GM21367 (cell line): ENCODE measurements at regions not wholly inside any gene's neighbourhood (a gene's known extent, or its start where the extent isn't known, plus 50 kb on each side); places are given as distances from the start of the nearest gene placed in this dataset.

ENCODE experiments used
- ATAC-seq: cut with Tn5 transposase; IDR thresholded peaks from one replicate; pipeline ENCODE4 v1.9.1; 2021; ENCODE audit not compliant: unreplicated experiment

- peak; percentile 84 for ATAC-seq
Observed at GRCh38 chr3:117898722-117899522, 1135.7 kb downstream of the IGSF11 start.

- ATAC-seq, result no peak
Observed at GRCh38 chr3:117903226-117903625, 1131.4 kb downstream of the IGSF11 start.

- no peak for ATAC-seq
Observed at GRCh38 chr3:117910820-117911521, 1123.7 kb downstream of the IGSF11 start.

GRCh38 chr3:117912352-117912751, 1122.3 kb downstream of the IGSF11 start:
- no peak for ATAC-seq

GRCh38 chr3:117914540-117915100, 1120.0 kb downstream of the IGSF11 start:
- ATAC-seq, result no peak

- ATAC-seq, result no peak
Observed at GRCh38 chr3:117916839-117917238, 1117.8 kb downstream of the IGSF11 start.

- ATAC-seq, result no peak
Observed at GRCh38 chr3:117919621-117920020, 1115.0 kb downstream of the IGSF11 start.

GRCh38 chr3:117920253-117920898, 1114.3 kb downstream of the IGSF11 start:
- no peak for ATAC-seq

GRCh38 chr3:117921411-117921810, 1113.2 kb downstream of the IGSF11 start:
- ATAC-seq, result no peak

GRCh38 chr3:117922039-117922438, 1112.6 kb downstream of the IGSF11 start:
- no peak for ATAC-seq

GRCh38 chr3:117926819-117927218, 1107.8 kb downstream of the IGSF11 start:
- ATAC-seq, result no peak

GRCh38 chr3:117927825-117928224, 1106.8 kb downstream of the IGSF11 start:
- no peak for ATAC-seq

GRCh38 chr3:117928836-117929235, 1105.8 kb downstream of the IGSF11 start:
- ATAC-seq, result no peak

GRCh38 chr3:117932441-117932840, 1102.2 kb downstream of the IGSF11 start:
- no peak for ATAC-seq

GRCh38 chr3:117936159-117936558, 1098.5 kb downstream of the IGSF11 start:
- no peak for ATAC-seq

GRCh38 chr3:117938974-117939373, 1095.7 kb downstream of the IGSF11 start:
- no peak for ATAC-seq

- no peak for ATAC-seq
Observed at GRCh38 chr3:117939425-117940027, 1095.1 kb downstream of the IGSF11 start.

- ATAC-seq, result no peak
Observed at GRCh38 chr3:117941015-117941414, 1093.6 kb downstream of the IGSF11 start.

- ATAC-seq, result no peak
Observed at GRCh38 chr3:117941756-117942155, 1092.9 kb downstream of the IGSF11 start.

- ATAC-seq, result no peak
Observed at GRCh38 chr3:117954131-117954530, 1080.5 kb downstream of the IGSF11 start.

- ATAC-seq, result no peak
Observed at GRCh38 chr3:117955196-117955595, 1079.5 kb downstream of the IGSF11 start.
